Mucosa of descending colon (tissue), 3 donors: ENCODE measurements at regions not wholly inside any gene's neighbourhood (a gene's known extent, or its start where the extent isn't known, plus 50 kb on each side); places are given as distances from the start of the nearest gene placed in this dataset.

Source experiments
- ATAC-seq: fragments of 200-7000 bp; cut with Tn5 transposase; one replicate; pipeline ENCODE4 v1.9.1; 2020; ENCODE audit warnings: mild to moderate bottlenecking, moderate library complexity
- DNase-seq, 3 donors: peaks; one replicate each; pipeline ENCODE4 v3.0.0-alpha.2; 2020
- H3K36me3 ChIP-seq: fragments of 200-600 bp; one replicate; pipeline ENCODE4 v1.8.0; 2021; ENCODE audit warnings: low read depth, mild to moderate bottlenecking
- H3K4me1 ChIP-seq: fragments of 200-600 bp; one replicate; pipeline ENCODE4 v1.8.0; 2021; ENCODE audit warnings: low read depth, mild to moderate bottlenecking
- H3K4me3 ChIP-seq: fragments of 200-600 bp; one replicate; pipeline ENCODE4 v1.8.0; 2021; ENCODE audit warnings: mild to moderate bottlenecking
- H3K9me3 ChIP-seq: fragments of 200-600 bp; one replicate; pipeline ENCODE4 v1.8.0; 2021; ENCODE audit warnings: mild to moderate bottlenecking
- CTCF ChIP-seq: fragments of 200-600 bp; IDR thresholded peaks from one replicate; pipeline ENCODE4 v1.8.0; 2022; ENCODE audit warnings: antibody characterized with exemption, mild to moderate bottlenecking
- intact Hi-C, 2 donors: fragments of 100-400 bp; cut with DNase I in 1 of 2; cut with micrococcal nuclease in 1 of 2; formaldehyde crosslinking; loops; one replicate each; pipeline versions ENCODE4 v1.11.0 to v1.11.1; 2022; cut with DNase I, micrococcal nuclease
- donor health status: DM: no; HTN: no; CAD: no; lungs with moderate emphysema.
- donor health status: DM: no; HTN: no; CAD: no.
- donor health status: DM: no; HTN: yes; CAD: no.

DNA sequence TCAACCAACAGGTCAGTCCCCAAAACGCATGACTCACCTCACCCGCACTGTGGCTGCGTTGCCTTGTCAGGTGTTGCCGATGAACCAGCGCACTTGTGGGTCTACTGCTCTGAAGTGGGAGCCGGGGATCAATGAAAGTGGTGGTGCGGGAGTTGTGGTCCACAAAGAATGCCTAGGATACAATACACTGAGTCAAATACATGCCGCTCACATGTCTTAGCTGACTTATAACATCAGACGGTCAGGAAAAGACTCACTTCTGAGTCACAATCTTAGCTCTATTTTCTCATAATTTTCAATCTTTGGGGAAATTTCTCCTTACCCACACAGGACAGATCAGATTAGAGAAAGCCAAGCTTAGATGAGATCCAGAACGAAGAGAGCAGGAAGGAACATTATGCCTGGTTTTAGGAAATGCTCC, 107.1 kb upstream of the STK17B start:
- Histone ChIP-seq H3K4me1 (peaks cover 22% of the 10 kb centered on the region), H3K4me3 (no peak overlapping the region), H3K36me3 (no peaks in the 10 kb centered on the region), H3K9me3 (no peaks in the 10 kb centered on the region)
- DNase-seq (no peak), ATAC-seq (no peak)
- no peak for TF ChIP-seq CTCF
- intact Hi-C loops: no loop called here

GRCh38 chr2:196279541-196279940, 108.2 kb upstream of the STK17B start:
- no peak overlapping the region for H3K4me3 ChIP-seq
- ATAC-seq (no peak), DNase-seq (no peak)
- no peak for TF ChIP-seq CTCF
- H3K9me3 ChIP-seq: no peaks in the 10 kb centered on the region
- intact Hi-C loops: no loop called here
- H3K4me1 ChIP-seq: peaks cover 16% of the 10 kb centered on the region
- H3K36me3 ChIP-seq: no peaks in the 10 kb centered on the region

- no peak for DNase-seq
- Histone ChIP-seq H3K36me3 (no peaks in the 10 kb centered on the region), H3K4me3 (no peak overlapping the region), H3K4me1 (peaks cover 10% of the 10 kb centered on the region), H3K9me3 (no peaks in the 10 kb centered on the region)
- no peak for TF ChIP-seq CTCF
- no peak for ATAC-seq
- intact Hi-C loops: no loop called here
Measured at GRCh38 chr2:196284144-196284844, 112.9 kb upstream of the STK17B start.

- ATAC-seq: no peak
- Histone ChIP-seq H3K4me3 (no peak overlapping the region), H3K36me3 (no peaks in the 10 kb centered on the region), H3K9me3 (no peaks in the 10 kb centered on the region), H3K4me1 (peaks cover 10% of the 10 kb centered on the region)
- no peak for TF ChIP-seq CTCF
- intact Hi-C loops: no loop called here
- no peak for DNase-seq
Measured at GRCh38 chr2:196284866-196285557, 113.6 kb upstream of the STK17B start.

DNA sequence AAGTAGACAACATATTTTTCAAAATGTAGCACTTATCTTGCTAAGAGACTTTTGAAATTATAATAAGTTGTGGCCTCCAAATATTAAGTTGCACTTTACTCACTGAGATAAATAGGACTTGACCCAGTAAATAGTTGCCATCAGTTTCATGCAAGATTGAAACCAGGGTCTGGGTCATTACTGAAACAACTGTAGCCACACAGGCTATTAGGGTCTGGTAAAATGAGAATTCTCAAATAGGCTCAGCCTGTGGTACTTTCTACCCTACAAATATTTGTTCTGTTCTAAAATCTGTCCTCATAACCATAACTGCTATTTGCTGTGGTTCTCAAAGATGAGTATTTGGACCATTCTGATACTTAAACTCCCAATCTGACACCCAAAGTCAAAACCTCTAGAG, 115.4 kb upstream of the STK17B start:
- peaks cover 10% of the 10 kb centered on the region for H3K4me1 ChIP-seq
- H3K9me3 ChIP-seq: no peaks in the 10 kb centered on the region
- no peak for ATAC-seq
- no peak for TF ChIP-seq CTCF
- no peak for DNase-seq
- no peak overlapping the region for H3K4me3 ChIP-seq
- no peaks in the 10 kb centered on the region for H3K36me3 ChIP-seq
- intact Hi-C loops: no loop called here
